NOMO-1 treated with DMSO at 0.1 percent for 48 hours (cell line): ENCODE measurements at regions not wholly inside any gene's neighbourhood (a gene's known extent, or its start where the extent isn't known, plus 50 kb on each side); places are given as distances from the start of the nearest gene placed in this dataset.
"Not testable (repeated sequence)": the region's sequence is repeated elsewhere in the genome, so short reads cannot be mapped to it uniquely, and the experiment has no call there.

Experiments
- DNase-seq: peaks from one replicate; lab custom pipeline; 2025; ENCODE audit not compliant: unreplicated experiment; lab: John Stamatoyannopoulos, UW

DNA sequence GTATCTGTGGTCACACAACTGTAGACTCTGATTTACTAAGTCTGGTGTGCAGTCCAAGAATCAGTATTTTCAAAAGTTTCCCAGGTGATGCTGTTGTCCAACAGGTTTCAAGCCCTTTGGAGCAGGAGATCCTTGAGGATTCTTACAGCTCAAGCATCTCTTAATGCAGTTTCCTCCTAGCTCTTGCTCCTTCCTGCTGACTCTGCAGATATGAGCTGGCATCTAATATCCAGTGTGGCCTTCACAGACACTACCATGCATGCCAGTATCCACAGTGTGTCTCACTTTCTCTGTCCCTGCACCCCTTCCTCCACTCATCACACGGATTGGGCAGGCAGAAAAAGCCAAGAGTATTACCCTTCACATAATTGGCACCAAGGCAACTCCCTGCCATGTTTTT lies 182.2 kb upstream of the TNC start:
- DNase-seq = no peak

DNA sequence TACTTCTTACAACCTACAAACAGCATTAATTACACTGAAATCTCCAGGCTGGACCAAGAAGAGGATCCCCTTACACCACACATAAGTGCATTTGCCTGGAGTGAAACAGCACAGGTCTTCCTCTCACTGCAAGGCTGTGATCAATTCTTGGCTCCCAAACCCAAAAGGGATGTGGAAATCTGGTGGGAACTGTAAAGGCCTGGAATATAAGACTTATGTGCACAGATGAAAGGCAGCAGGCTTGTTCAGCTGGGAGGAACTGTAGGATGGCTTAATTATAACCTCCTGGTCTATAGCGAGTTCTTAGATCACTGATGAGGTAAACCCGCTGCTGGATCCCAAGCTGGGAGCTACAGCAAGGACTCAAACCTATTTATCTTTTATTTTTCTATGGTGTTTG lies 182.9 kb upstream of the TNC start:
- DNase-seq = no peak

DNA sequence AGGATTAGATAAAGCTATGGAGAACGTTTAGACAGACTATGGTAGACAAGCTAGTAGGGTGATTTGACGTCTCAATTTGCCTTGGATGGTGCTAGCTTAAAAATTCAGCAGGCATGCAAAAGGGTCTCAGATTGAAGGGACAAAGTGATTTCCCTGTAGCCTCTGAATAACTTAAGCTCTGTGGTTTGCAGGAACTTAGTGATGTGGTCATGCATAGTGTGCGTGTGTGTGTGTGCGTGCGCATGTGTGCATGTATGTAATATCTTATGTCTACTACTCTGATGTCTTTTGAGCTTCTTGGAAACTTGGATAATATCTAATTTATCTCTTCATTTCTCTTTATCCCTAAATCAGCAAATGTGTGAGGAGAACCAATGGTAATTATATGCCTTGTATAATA lies 183.6 kb upstream of the TNC start:
- no peak for DNase-seq

DNA sequence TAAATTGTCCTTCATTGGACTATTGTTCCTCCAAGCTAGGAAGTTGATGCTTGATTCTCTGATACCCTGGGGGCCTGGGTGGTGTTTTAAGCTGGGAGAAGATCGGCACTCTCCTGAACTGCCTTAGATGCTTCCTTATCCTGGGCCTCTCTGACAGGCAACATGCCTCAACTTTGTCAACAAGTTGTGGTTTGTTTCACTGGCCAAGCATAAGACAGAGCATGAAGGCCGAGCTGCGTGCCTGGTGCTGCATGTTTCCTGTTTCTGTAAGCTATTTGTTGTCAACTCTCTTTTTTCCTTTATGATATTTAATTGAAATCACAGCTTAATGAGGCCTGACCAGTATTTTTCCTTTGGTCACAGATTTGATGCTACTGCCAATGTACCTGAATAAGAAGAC lies 187.6 kb upstream of the TNC start:
- DNase-seq = no peak

DNA sequence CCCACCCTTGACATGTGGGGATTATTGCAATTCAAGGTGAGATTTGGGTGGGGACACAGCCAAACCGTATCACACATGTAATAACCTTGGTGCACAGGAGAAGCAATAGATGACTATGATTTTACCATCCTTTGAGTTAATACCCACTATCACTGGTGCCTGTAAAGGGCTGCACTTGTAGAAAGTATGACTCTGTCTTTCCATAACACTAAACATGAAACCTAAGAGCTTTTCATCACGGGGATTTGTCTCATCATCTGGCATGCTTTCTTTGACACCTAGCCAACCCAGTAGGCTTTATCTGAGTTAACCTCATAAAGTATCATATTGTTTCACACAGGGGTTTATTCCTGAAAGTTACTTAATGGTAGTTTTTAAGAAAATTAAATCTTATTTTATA lies 188.9 kb upstream of the TNC start:
- DNase-seq = no peak

DNA sequence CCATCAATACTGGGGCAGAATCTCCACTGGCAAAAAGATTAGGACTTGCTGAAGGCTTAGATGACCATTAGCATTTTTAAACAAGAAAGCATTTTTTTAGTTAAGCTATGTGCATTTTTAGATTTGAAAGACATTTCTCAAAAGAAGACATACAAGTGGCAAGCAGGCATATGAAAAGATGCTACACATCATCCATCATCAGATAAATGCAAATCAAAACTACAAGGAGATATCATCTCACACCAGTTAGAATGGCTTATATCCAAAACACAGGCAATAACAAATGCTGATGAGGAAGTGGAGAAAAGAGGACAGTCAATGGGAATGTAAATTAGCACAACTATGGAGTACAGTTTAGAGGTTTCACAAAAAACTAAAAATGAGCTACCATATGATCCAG lies 195.6 kb upstream of the TNC start:
- DNase-seq = no peak

DNA sequence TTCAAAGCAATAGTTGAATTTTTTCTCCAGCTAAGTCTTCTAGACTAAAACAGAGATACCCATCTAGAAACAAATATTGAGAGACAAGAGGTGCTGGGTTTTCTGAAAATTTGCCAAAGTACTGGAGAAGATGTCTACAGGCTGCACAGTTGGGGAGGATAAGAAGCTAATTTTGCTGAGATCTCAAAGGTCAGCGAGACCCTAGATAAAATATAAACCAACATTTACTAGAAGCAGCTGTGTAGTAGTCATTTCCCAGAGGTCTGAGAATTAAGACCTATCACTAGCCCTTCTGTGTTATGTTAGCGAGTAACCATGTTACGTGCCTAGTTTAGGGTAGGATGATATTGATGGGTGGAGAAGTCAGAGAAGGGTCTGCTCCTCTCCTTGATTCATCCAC lies 208.5 kb upstream of the TNC start:
- no peak for DNase-seq

DNA sequence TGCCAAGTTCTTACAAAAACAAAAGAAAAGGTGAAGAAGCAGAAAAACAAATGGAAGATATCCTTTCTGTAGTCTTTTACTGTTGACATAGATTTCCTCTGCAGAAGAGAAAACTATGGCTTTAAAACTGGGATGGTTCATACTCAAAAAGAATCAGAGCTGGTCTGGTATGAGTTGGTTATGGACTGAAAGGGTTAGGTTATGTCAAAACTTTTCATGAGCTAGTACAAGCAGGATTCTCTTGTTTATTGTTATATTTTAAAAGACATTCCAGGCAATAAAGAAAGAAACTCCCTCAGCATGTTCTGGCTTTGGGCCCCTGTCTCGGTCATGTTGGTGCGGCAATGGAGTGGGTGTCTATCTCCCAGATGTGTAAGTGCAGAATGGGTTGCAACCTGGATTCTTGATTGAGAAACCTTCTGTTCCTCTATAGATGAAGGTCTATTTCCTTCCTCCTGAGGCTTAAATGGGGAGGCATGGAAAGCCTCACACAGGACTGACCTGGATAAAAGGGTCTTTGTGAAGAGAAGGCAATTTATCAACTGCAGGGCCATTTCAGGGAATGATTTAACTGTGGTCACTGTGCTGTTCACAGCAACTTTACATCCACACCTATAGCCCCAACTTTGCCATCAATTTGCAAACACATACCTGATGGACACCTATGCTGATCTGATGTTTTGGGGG lies 209.6 kb upstream of the TNC start:
- no peak for DNase-seq

DNA sequence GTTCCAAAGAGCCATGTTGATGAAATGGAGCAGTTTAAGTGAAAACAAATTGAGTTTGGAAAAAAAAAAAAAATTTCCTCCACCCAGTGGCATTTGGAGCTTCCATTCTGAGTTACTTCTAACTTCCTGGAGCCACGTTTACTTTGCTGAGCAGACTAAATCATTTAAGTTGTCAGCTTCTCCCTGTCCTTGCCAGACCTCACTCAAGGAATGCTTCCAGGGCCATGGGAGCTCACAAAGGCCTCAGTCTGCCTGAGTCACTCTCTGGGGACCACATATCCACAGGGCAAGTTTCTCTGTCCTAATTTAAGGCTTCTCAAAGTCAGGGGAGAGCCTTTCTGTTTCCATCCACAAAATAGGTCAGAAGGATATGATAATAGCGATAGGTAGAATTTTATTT lies 210.3 kb upstream of the TNC start:
- no peak for DNase-seq

DNA sequence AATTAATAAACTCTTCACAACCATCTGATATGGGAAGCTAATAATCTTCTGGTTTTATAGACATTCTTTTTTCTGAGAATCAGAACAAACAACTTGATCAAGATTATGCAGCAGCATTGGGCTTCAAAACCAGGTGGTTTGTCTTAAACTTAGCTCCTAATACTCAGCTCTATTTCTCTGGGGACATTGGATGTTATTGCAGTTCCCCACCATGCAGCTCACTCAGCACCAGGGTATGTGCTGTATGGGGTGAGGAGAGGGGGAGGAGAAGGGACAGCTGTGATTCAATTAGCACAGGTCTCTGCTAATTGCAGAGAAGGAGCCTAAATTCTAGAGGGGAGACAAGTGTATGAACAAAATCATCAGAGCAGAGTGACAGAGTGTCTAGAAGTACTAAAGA lies 210.7 kb upstream of the TNC start:
- no peak for DNase-seq

DNA sequence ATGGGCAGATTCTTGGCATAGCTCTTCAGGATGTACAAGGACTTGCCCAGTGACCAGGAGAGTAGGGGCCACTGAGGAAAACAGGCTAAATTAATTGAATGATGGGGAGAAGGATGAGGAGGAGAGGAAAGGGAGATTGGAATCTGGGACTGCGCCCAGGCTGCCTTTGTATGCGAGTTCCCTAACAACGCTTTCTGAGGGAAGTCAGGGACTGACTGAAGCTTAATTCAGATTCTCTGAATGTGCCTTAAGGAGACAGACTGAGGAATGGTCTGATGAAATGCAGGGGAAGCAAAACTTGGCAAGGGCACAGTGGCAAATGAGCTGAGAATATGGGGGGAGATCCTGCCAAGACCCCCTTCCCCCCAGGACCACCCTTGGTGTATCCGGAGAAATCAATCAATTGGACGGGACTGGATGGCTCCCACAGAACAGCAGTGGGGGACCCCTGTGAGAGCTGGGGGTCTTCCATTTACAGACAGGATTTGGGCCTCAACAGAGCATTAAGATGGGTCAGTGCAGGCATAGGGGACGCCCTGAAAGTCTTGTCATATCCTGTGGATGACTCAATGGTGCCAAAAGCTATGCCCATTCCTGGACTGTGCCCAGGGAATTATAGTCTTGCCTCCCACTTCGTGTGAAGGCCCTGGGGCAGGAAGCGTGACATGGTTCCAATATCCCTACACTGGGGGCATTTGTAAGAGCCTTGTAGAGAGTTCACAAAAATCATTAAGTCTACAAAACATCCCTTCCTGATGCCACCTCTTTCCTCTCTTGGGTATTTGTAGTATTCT lies 215.5 kb upstream of the TNC start:
- DNase-seq = no peak

DNA sequence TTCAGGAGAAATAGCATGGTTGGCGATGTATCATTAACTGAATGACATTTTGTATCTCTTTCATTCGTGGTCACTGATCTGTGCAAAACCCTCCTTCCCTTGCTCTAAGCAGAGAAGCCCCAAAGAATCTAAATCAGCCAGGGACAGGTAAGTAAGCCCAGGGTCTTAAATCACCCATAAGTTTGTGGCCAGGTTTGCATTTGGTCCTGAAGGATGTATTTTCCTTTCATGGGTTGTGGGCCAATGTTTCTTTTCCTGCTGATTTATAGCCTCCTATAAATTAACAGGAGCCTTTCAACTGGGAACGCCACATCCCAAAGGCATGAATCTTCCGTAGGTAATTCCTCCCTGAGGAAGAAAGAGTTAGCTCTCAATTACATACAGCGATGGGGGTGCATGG lies 217.5 kb upstream of the TNC start:
- DNase-seq = no peak

DNA sequence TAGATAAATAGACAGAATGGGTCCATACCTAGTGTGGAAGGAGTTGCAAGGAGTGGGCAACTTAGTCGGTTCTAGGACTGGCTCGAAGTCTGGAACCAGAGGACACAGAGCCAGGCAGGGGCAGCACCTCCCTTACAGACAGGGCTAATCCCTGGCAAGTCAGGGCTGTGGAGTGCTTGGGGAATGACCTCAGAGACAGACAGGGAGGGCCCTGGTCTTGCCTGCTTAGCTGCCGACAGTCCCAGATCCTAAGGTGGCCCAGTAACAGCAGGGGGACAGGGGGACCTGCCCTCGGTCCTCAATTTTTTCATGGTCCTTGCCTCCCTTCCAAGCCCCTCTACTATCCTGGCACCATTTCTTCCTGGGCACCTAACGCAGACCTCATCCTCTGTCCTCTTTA lies 222.4 kb upstream of the TNC start:
- no peak for DNase-seq

DNA sequence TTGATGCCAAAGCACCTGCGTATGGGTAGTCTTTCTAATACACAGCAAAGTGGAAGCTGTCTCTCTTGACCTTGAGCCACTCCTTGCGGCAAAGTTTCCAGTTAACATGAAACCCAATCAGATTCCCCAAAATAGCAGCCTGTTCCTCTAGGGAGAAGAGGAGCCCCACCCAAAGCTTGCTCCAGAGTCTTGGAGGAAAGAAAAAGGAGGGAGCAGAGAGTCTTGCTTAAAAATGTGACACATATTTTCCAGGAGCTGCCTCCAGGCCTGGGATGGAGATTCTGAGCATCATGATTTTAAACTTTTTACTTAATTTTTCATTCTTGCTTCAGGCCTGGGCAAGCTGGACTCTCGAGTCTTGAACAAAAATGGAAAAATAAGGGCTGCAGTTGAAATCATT lies 223.5 kb upstream of the TNC start:
- no peak for DNase-seq

DNA sequence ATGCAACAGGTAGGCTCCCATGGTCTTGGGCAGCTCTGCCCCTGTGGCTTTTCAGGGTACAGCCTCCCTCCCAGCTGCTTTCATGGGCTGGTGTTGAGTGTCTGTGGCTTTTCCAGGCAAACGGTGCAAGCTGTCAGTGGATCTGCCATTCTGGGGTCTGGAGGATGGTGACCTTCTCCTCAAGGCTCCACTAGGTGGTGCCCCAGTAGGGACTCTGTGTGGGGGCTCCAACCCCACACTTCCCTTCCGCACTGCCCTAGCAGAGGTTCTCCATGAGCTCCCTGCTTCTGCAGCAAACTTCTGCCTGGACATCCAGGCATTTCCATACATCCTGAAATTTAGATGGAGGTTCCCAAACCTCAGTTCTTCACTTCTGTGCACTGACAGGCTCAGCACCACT lies 229.8 kb upstream of the TNC start:
- DNase-seq = not testable (repeated sequence)

DNA sequence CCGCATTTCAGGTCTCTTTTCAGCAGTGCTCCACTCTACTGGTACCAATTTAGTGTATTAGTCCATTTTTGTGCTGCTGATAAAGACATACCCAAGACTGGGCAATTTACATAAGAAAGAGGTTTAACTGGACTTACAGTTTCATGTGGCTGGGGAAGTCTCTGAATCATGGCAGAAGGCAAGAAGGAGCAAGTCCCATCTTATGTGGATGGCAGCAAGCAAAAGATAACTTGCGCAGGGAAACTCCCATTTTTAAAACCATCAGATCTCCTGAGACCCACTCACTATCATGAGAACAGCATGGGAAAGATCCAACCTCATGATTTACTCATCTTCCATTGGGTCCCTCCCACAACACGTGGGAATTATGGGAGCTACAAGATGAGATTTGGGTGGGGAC lies 231.0 kb upstream of the TNC start:
- not testable (repeated sequence) for DNase-seq

DNA sequence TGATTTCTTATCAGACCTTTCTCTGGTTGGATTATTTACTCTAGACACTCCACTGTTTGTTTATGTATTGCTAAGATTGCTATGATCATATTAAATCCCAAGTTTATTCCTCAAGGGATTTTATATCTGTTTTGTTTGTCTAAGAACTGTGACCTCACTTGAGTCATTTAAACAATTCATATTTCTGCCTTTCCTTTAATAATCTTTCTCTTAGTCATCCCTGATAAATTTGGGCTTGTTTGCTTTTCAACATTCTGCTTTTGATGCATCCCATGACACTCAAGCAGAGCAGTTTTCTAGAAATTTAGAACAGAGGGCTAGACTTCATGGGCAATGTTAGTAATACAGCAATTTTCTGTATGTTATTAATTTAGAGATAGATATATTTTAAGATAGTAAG lies 231.6 kb upstream of the TNC start:
- no peak for DNase-seq

DNA sequence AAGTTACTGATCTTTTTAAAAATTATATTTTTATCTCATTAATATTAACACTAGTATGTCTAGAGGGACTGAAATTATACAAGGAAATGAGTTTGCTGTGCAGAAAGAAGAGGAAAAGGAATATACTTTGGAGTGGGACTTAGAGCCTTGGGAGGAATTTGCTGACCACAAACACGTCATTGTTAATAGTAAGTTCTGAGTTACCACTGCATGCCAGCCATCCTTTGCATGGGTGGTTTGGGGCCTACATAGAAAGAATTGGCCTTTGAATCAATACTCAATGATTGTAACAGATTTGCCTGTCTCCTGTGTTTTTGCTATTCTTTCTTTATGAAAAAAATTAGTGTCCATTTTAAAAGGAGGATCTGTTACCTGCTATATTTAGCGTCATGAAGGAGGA lies 232.6 kb upstream of the TNC start:
- DNase-seq = no peak

DNA sequence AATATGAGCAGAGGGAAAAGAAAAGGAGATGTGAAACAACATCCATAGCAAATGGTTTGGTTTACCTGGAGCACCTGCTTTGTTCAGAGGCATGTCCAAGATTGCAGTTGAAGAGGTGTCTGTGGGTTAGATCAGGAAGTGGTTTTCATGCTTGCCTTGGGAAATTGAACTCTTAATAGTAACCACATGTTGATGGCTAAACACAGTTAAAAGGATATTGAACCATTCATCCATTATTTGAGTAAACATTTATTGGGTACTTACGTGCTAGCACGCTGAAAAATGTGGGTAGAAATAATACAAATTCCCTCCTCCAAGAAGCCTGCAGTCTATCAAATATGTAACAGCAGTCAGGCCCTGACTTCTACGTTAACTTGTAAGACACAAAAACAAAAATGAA lies 235.7 kb upstream of the TNC start:
- no peak for DNase-seq

DNA sequence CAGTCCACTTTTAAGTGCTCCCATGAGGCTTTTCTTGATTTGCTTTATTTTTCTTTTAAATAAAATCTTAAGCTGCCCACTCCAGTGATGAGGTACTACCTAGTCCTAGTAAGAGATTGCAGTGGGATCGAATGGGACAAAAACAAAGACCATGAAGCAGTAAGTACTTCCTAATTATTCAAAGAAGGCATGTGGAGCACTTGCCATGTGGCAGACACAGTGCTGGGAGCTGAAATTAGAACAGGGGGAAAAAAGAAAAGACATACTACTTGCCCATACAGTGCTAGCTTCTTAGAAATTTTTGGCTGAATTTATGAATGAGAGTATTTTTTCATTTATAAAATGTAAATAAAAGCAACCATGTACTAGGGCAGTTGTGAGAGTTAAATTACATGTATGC lies 239.9 kb upstream of the TNC start:
- DNase-seq = no peak

DNA sequence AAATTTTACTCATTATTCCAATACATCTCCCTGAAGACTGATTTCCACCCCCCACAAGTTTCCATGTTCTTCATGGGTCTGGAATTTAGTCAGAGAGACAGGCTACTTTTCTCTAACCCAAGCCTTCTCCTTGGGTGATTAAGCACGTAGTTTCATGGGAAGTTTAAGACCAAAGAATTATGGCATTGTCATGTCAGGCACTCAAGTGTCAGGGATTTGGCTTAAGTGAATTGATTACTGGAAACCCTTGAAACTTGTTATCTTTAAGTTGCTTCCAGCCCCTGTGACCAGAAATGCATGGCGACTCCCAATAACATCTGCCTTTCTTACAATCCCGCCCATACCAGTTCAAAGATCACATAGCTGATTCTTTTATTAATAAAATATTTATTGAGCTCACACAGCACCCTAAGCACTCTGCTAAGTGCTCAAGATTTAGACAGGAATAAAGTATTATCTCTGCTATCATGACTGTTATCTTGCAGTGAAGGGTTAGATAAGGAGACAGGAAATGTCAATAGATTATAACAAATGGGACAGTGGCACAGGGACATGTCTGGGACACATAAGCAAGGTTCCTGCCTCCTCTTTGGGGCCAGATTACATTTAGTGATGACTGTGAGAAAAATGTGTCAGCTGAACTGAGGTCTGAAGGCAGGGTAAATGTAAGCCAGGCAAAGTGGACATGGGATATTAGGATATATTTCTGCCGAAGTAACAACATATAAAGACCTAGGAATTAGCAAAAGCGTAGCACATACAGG lies 241.2 kb upstream of the TNC start:
- no peak for DNase-seq

DNA sequence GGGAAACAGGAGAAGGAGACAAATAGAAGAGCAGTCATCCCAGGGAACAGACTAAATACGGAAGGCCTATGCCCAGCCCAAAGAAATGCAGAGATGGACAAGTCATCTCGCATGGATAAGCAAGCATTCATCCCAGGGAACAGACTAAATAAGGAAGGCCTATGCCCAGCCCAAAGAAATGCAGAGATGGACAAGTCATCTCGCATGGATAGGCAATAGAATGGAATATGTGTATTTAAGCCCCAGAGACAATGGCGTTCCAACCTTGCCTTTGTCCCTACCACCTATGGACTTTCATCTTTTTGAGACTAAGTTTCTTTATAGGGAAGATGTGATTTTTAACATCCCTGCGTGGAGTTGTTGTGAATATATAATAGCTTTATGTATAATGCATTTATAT lies 242.2 kb upstream of the TNC start:
- no peak for DNase-seq
